ENCODE measurements at regions not wholly inside any gene's neighbourhood (a gene's known extent, or its start where the extent isn't known, plus 50 kb on each side); places are given as distances from the start of the nearest gene placed in this dataset.

- TF ChIP-seq CTCF (IDR thresholded peaks at IDR 0.05) (no peak), POLR2AphosphoS5 (IDR thresholded peaks at IDR 0.05; ENCODE audit: insufficient read depth in 1 of 2, low read depth in 1 of 2) (no peak), POLR2A (IDR thresholded peaks at IDR 0.05) (no peak)
Measured at GRCh38 chr1:57872913-57873312, 449.1 kb upstream of the DAB1 start.

Measured in vagina (tissue), 2 donors.